ENCODE measurements at regions not wholly inside any gene's neighbourhood (a gene's known extent, or its start where the extent isn't known, plus 50 kb on each side); places are given as distances from the start of the nearest gene placed in this dataset.
"Not testable (repeated sequence)": the region's sequence is repeated elsewhere in the genome, so short reads cannot be mapped to it uniquely, and the experiment has no call there.

DNA sequence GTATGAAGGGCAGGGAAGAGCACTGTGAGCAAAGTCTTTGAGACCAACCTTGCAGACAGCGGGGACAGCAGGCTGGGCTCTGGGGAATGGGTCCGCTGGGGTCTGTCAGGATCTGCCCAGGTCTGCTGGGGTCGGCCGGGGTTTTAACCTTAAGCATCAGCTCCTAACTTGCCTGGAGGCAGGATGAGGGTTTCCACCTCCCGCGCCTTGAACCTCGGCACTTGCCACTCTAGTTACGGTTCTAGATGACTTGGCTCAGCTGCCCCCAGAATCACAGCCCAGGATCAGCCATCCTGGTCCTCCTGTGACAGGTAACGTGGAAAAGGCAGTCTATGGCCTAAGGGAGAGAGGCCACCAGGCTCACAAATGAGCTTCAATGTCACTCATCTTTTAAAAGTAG lies 50.4 kb upstream of the CACUL1 start:
- DNase-seq (ENCODE audit: low read depth in 2 of 2): no peak

DNA sequence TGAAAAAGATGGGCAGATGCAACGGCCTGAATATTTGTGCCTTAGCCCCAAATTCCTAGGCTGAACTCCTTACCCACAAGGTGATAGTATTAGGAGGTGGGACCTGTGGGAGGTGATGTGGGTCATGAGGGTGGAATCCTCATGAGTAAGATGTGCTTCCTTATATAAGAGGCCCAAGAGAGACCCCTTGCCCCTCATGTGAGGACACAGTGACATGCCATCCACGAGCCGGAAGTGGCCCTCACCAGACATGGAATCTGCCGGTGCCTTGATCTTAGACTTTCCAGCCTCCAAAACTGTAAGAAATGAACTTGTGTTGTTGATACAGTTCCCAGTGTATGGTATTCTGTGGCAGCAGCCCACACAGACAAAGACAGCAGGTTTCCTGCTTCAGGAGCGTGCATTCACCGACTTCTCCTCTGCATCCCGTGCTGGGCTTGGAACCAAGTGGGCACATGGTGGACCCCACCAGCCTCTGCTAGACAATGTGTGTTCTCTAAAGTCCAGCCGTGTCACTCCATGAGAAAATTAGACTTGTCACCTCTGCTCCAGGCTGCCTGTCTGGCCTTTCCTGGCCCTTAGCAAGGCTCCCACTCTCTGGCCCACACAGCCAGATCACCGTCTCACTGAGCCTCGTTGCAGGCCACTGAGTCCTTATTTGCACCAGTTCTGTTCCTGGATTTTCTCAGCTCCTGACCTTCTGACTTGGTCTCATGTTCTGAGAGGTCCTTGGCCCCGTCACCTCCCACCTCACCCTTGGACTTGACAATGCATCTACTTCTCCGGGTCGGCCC lies 52.9 kb upstream of the CACUL1 start:
- no peak for DNase-seq (ENCODE audit: low read depth in 2 of 2)

DNA sequence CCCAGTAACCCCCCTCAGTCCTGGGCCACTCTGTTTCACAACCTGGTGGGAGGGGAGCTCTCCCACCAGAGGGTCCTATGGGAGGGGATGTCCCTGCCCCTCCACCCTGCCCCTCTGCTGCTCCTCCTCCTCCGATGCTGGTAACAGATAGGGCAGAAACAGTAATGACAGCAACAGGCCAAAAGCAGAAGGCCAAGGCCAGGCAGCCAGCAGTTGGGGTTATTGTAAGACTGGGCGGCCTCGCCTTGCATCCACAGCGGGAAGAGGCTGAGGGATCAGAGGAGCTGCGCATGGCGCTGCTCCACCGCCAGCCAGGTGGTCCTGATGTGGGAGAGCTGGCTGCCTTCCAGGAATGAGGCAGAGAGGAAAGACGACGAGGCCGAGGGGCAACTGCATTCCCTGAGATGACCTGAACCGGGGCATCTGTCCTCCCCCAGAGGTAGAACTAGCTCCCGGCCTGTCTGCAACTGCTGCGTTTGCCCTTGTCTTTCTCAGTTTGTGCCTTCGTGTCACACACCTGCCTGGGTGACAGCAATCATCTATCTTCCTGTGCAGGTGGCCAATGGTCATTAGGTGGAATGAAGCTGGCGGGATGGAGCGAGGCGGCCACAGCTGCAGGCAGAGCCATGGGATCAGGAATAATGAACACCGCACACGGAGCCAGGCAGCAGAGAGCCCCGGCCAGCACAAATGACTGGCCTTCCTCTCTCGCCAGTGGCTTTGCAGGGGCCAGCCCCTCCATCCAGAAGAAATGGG lies 54.0 kb upstream of the CACUL1 start:
- DNase-seq (ENCODE audit: low read depth in 2 of 2): no peak

DNA sequence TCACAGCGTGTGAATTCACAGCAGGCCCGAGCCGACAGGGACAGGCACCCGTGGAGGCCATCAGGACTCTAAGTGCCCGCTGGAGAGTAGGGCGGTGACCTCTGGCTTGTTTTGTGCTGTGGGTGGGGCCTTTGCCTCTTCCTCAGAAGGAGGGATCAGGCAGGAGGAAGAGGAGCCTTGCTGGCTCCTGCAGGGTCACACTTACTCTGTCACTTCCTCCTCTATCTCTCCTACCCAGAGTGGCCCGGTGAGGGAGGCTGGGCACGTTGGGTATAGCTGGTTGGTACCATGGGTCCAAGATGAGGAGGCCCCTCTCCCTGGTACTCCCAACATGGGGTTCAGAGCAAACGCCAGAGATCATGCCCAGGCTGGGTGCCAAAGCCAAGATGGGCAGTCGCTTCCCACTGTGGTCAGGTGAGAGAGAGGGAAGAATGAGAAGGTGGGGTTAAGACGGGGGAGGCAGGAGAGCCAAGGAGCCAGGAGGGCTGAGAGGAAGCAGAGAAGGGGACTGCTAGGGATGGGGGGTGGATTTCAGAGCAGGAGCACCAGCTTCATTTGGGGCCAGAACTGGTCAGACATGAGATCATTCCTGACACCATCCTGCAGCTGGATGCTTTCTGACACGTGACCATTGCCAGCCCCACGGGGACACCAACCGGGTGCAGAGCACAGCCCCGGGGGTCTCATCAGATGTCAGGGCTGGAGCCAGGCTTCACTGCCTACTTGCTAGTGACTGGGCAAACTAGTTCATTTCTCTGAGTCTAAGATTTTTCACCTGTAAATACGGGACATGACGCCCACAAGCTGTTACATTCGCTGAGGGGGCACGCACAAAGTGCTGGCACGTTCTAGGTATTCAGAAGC lies 54.8 kb upstream of the CACUL1 start:
- DNase-seq (ENCODE audit: low read depth in 2 of 2): no peak

DNA sequence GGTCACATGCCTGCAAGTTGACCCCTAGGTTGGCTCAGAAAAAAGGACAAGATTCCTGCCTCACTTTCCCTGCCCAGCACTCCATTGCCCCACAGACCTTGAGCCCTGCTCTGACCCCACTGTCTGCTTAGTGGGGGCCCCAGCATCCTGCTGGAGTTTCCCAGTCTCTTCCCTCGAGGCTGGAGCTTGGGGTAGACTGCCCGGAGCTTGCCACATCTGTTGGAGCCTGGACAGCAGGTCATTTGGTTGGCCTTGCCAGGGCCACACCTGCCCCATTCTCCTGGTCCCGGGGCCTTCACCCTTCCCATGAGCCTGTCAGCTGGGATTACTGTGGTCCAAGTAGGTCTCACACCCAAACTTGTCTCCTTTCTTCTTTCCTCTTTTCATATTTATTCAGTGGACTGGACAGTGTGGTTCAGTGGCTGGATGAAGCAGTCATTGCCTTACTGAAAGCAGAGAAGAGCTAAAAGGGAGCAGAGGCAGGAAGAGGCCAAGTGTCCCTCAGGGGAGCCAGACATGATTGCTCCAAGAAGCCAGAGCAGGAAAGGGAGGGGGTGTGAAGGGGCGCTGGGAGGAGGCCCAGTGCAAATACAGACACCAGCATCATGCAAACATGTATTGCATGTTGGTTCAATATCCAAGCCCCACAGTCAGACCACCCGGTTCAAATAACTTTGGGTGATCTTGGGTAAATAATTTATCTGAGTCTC lies 56.2 kb upstream of the CACUL1 start:
- no peak for DNase-seq (ENCODE audit: low read depth in 2 of 2)

DNA sequence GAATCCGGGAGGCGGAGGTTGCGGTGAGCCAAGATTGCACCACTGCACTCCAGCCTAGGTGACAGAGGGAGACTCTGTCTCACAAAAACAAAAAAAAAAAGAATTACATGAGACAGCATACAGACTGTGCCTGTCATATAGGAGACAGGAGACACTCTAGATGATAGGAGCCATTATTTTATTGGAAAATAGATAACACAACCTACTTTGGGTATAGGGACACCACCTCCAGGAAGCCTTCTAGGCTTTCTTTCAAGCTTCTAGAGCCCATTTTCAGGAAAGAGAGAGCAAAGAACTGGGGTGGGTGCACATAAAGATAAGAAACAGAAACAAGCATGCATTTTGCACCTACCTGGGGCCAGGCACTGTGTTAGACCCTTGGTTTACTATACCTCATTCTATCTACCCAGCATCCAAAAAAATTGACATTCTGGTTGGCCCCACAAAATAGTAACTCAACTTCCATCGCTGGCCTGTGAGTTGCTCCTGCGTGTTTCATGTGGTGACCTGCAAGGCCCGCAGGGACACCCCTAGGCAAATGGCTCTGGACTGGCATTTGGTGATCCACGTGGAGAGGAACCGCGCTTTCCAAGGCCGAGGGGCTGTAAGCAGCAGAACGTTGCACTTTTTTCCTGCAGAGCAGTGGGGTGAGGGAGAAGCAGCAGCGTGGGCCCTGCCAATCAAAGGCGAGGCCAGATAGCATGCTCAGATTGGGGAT lies 57.1 kb upstream of the CACUL1 start:
- no peak for DNase-seq (ENCODE audit: low read depth in 2 of 2)

DNA sequence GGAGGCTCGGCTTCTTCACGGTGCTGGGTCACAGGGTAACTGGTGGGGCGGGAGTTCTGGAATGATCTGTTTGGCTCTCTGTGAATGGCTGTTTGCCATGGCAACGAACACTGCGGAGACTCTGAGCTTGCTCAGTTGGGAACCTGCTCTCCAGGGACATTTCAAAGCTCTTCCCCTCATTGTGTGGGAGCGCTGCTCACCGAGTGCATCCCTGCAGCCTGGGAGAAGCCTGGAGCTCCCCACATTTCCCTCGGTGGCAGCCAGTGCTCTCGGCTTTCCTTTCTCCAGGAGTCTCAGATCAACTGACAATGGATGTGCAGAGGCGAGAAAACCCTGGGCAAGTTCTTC lies 57.6 kb upstream of the CACUL1 start:
- DNase-seq (ENCODE audit: low read depth in 2 of 2): no peak

DNA sequence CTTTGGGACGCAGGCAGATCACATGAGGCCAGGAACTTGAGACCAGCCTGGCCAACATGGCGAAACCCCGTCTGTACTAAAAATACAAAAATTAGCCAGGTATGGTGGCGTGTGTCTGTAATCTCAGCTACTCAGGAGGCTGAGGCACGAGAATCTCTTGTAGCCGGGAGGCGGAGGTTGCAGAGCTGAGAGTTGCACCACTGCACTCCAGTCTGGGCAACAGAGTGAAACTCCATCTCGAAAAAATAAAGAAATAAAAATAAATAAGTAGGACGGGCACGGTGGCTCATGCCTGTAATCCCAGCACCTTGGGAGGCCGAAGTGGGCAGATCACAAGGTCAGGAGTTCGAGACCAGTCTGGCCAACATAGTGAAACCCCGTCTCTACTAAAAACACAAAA lies 58.2 kb upstream of the CACUL1 start:
- not testable (repeated sequence) for DNase-seq (ENCODE audit: low read depth in 2 of 2)

DNA sequence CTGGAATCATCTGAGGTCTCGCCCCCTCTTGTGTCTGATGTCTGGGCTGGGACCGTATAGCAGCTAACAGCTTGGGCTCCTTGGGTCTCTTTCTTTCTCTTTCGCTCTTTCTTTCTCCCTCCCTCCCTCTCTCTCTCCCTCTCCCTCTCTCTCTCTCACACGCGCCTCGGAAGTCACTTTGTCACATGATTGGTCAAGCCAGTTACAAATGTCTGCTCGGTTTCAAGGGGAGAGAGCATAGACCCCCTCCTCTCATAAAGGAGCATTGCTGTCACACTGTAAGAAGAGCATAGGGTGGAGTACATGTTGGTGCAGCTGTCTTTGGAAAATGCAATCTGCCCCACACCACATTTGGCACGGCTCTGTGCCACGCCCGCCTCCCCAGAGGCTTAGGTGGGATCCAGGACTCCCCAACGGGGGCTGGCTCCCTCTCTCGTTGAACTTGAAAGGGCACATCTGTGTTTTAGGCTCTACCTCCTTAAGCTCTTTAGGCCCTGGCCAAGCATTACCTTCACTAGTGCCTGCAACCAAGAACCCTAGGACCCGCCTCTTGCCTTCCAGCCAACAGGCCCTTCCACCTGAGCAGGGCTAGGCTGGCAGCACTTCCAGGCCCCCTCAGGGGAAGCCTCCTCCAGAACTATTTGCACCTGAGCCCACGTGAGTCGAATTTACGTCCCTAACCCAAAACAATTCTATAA lies 61.9 kb upstream of the CACUL1 start:
- no peak for DNase-seq (ENCODE audit: low read depth in 2 of 2)

DNA sequence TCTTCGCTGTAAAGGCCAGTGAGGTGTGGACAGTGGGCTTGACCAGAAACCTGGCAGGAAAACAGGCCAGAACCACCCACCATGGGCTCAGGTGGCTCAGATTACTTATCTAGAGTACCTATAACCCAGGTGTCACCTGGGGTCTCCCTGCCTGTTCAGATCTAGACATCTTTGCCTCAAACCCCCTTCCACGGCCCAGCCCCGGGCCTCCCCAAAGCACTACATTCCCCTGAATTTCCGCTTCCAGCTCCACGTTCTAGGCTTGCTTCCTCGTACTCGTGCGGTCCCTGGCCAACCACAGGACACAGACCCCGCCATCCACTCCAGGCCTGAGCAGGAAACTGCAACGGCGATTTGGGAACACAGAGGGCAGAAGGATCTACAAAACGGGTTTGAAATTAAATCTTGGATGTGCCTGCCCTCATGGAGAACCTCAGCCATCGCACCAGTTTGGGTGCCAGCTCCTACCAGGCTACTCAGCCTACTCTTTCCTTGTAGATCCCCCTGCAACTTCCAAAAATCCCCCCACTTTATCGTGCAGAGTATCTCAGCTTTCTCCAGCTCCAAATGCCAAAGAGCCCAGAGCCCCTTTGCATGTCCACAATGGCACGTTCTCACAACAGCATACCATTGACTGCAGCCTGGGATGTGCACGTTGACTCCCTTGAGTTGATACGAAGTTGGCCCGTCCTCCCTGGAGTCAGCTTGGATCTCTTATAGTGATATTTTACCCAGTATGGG lies 62.7 kb upstream of the CACUL1 start:
- DNase-seq (ENCODE audit: low read depth in 2 of 2): no peak

DNA sequence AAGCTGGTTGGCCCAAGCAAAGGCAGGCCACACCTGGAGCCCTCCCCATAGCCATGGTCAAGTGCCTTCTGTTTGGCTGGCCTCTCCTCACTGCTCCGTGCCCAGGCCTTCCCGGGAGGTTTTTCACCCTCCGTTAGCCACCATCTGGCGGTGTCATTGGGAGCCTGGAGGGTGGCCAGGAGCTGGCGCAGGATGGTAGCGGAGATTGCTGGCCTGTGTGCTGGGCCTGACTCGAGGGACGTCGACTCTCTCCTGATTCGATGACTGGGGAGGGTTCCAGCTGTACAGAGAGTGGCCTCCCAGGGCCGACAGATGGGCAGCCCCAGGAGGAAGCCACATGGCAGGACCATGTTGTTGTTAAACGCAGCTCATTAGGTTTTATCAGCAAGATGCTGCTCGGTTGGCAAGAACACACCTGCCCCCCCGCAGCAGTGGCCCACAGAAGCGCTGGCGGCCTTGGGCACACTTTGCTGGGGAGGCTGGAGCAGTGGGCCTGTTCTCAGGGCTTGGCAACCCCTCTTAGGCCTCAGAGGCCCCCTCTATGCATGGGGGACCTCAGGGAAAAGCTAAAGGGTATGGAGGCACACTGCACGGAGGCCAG lies 64.0 kb upstream of the CACUL1 start:
- DNase-seq (ENCODE audit: low read depth in 2 of 2): no peak

DNA sequence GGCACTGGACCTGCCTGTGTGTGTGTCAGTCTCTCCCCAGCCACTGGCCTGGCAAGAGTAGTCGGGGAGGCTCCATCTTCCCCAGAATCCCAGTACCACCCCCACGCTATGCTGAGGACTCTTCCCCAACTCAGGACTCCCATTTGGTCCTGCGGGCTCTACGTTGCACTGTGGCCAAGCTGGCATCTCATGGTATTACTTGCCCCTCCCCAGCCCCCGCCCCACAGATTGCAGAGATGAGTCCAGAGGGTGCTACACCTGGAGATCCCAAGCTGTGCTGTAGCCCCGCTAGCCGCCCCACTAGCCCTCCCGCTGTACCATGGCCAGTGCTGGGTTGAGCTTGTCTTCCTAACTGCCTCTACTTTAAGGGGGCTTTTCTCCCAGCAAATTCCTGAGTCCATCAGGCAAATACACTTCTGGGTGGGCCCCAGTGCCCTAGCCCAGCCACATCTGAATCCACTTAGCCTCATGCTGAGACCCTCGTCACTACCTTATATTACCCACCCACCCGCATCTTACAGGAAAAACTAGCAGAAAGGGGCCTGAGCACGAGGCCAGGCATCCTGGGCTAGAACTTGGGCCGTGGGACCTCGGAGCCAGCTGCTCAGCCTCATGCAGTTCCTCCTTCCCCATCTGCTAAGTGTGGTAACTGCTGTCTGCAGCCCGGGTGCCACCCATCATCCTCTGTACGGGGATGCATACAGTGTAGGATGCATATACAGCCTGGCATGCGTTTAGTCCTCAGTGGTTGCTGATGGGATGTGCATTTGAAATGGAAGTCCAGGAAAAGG lies 65.8 kb upstream of the CACUL1 start:
- DNase-seq (ENCODE audit: low read depth in 2 of 2): no peak

DNA sequence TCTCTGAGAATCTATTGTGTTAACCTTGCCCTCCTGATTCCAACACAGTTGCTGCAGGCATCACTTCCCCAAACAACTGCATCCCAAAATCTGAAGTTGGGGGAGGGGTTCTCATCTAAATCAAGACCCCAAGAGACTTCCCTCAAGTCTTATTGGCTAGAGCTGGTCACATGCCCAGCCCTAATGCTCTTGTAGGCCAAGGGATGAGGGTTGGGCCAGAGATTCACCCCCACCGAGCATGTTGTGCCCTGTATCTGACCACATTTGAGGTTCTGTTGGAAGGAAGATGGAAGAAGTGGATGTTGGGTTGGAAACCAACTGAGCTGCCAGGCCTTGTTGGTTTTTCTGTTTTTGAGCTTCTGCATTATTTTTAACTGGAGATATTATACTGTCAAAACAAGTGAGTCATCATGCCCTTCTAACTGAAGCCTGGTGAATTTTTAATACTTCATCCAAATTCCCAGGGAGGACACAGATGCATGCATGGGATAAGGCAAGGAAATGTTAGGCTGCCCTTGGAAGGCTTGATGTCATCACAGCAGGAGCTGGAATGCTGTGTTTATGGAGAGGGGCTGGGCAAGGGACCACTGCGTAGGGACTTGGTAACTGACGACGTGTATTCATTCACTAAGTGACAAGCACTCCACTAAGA lies 68.6 kb upstream of the CACUL1 start:
- DNase-seq (ENCODE audit: low read depth in 2 of 2): no peak

DNA sequence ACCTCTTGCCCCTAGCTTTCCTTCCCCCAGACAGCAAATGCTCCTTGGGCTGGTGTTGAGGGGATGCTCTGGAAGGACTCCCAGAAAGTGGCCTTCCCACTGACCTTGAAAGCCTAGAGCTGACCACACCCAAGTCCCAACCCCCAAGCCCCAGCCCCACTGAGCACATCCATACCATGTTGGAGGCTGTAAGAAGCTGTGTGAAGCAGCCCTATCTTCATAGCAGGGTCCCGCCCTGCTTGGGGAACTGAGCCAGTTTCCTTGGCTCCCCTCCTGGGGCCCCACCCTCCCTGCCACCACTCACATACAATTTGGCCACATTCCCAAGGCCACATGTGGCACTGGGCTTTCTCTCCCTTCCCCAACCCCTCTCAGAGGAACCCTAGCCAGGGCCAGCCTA lies 72.3 kb upstream of the CACUL1 start:
- no peak for DNase-seq (ENCODE audit: low read depth in 2 of 2)

DNA sequence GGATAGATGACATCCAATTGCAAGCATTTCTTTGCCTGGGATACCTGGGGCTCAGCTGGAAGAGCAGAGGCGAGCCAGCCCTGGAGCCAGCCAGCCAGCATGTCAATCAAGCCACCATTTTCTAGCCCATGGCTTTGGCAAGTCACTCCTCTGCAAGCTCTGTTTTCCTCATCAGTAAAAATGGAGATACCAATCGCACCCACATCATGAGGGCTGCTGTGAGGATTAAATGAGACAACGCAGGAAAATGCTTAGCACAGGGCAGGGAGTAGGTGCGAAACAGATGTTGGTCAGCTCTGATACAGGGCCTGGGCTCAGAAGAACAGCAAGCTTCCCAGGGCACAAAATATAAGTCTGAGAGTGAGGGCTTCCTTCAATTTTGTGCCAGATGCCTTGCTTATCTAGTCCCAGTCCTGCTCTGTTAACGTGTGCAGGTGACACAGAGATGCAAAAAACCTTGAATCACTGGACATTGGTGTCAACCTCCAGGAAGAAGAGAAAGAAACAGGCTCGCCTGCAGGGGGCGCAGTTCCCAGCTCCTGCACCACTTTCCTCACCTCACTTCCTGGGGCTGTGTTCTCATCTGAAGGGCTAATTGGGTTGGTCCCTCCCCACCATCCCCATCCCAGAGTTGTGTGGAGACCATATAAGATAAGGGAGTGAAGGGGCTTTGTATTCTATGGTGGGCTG lies 72.8 kb upstream of the CACUL1 start:
- no peak for DNase-seq (ENCODE audit: low read depth in 2 of 2)

DNA sequence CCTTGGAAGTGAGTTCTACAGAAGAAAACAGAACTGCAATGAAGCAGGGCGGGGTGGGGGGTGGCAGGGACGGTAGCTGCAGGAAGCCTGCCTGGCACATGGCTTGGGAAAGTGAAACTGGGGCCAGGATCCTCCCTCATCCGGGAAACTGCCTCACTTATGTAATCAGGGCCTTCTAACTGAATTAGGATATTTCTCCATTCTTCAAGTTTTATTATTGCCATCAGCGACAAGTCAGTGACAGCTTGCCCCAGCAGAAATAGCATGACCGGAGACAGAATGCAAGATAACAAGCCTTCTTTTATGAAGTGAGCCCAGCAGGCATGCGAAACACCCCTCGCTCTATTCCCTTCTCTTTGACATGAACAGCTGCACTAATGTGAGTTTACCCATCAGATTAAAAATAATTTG lies 77.5 kb upstream of the CACUL1 start:
- no peak for DNase-seq (ENCODE audit: low read depth in 2 of 2)

DNA sequence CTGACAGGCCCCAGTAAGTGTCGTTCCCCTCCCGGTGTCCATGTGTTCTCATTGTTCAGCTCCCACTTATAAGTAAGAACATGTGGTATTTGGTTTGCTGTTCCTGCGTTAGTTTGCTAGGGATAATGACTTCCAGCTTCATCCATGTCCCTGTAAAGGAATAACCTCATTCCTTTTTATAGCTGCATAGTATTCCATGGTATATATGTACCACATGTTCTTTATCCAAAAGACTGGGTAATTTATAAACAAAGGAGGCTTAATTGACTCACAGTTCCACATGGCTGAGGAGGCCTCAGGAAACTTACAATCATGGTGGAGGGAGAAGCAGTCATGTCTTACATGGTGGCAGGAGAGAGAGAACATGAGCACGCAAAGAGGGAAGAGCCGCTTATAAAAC lies 79.6 kb upstream of the CACUL1 start:
- DNase-seq (ENCODE audit: low read depth in 2 of 2): not testable (repeated sequence)

Measured in stimulated activated CD8-positive, alpha-beta memory T cell treated with anti-CD3 and anti-CD28 coated beads, Interleukin-7, amount 100 ng/mL, for 4 hours (primary cell).